Chondrocyte (in vitro differentiated cells): ENCODE measurements at regions not wholly inside any gene's neighbourhood (a gene's known extent, or its start where the extent isn't known, plus 50 kb on each side); places are given as distances from the start of the nearest gene placed in this dataset.
"Not testable (repeated sequence)": the region's sequence is repeated elsewhere in the genome, so short reads cannot be mapped to it uniquely, and the experiment has no call there.

Experiments used
- DNase-seq: peaks from one replicate; pipeline ENCODE4 v3.0.0; 2021; ENCODE audit warnings: mixed read lengths, low spot score
- H3K27ac Mint-ChIP-seq: one replicate; pipeline ENCODE4 v1.8.0; 2021; ENCODE audit warnings: mild to moderate bottlenecking, moderate library complexity, mixed read lengths; ENCODE audit not compliant: unreplicated experiment
- H3K27me3 Mint-ChIP-seq: 2 replicates; pipeline ENCODE4 v1.8.0; 2021; ENCODE audit warnings: low read depth, mixed read lengths
- H3K36me3 Mint-ChIP-seq: 2 replicates; pipeline ENCODE4 v1.8.0; 2021; ENCODE audit warnings: low read depth, mixed read lengths
- H3K4me1 Mint-ChIP-seq: 2 replicates; pipeline ENCODE4 v1.8.0; 2021; ENCODE audit warnings: low read depth, mild to moderate bottlenecking, mixed read lengths
- H3K4me3 Mint-ChIP-seq: one replicate; pipeline ENCODE4 v1.8.0; 2021; ENCODE audit warnings: mild to moderate bottlenecking, moderate library complexity, mixed read lengths; ENCODE audit not compliant: unreplicated experiment
- H3K9me3 Mint-ChIP-seq: 2 replicates; pipeline ENCODE4 v1.8.0; 2021; ENCODE audit warnings: low read depth, mixed read lengths
- CTCF ChIP-seq: fragments of 200-600 bp; sonication (generic); IDR thresholded peaks from 2 replicates; pipeline ENCODE4 v1.5.0; 2021; ENCODE audit warnings: antibody characterized with exemption, mild to moderate bottlenecking, moderate library complexity

- Mint-ChIP-seq H3K4me3 (no peak overlapping the region), H3K4me1 (peaks cover under 1% of the 10 kb centered on the region), H3K27me3 (peaks cover 4% of the 10 kb centered on the region), H3K9me3 (no peaks in the 10 kb centered on the region), H3K36me3 (no peaks in the 10 kb centered on the region), H3K27ac (no peak overlapping the region)
- no peak for TF ChIP-seq CTCF
- no peak for DNase-seq
Observed at GRCh38 chr3:39712413-39713048, 96.9 kb upstream of the MYRIP start.

GRCh38 chr3:39713341-39713740 lies 96.1 kb upstream of the MYRIP start:
- not testable (repeated sequence) for H3K27me3 Mint-ChIP-seq, H3K4me3 Mint-ChIP-seq

GRCh38 chr3:39716849-39717248 lies 92.6 kb upstream of the MYRIP start:
- H3K4me3 Mint-ChIP-seq = no peak overlapping the region

More at GRCh38 chr3:39713341-39713740, 96.1 kb upstream of the MYRIP start:
- not testable (repeated sequence) for DNase-seq, H3K9me3 Mint-ChIP-seq, H3K36me3 Mint-ChIP-seq, H3K4me1 Mint-ChIP-seq, H3K27ac Mint-ChIP-seq

GRCh38 chr3:39718674-39719595 lies 90.5 kb upstream of the MYRIP start:
- TF ChIP-seq CTCF = no peak
- Mint-ChIP-seq H3K36me3 (no peaks in the 10 kb centered on the region), H3K9me3 (no peaks in the 10 kb centered on the region), H3K4me1 (no peaks in the 10 kb centered on the region), H3K4me3 (no peak overlapping the region), H3K27me3 (peaks cover 10% of the 10 kb centered on the region), H3K27ac (no peak overlapping the region)
- no peak for DNase-seq

More at GRCh38 chr3:39716849-39717248, 92.6 kb upstream of the MYRIP start:
- Mint-ChIP-seq H3K4me1 (no peaks in the 10 kb centered on the region), H3K27ac (no peak overlapping the region), H3K36me3 (no peaks in the 10 kb centered on the region), H3K9me3 (no peaks in the 10 kb centered on the region), H3K27me3 (no peaks in the 10 kb centered on the region)
- no peak for TF ChIP-seq CTCF
- no peak for DNase-seq

- Mint-ChIP-seq H3K4me3 (no peak overlapping the region), H3K27me3 (peaks cover 14% of the 10 kb centered on the region), H3K4me1 (no peaks in the 10 kb centered on the region), H3K9me3 (no peaks in the 10 kb centered on the region), H3K36me3 (no peaks in the 10 kb centered on the region), H3K27ac (no peak overlapping the region)
- no peak for TF ChIP-seq CTCF
- DNase-seq = no peak
Observed at GRCh38 chr3:39721076-39721475, 88.3 kb upstream of the MYRIP start.
